GM23248 (cell line): ENCODE measurements at regions not wholly inside any gene's neighbourhood (a gene's known extent, or its start where the extent isn't known, plus 50 kb on each side); places are given as distances from the start of the nearest gene placed in this dataset.

Experiments
- EZH2 ChIP-seq: fragments of 200-600 bp; sonication (generic); IDR thresholded peaks from 2 replicates; pipeline ENCODE4 v1.6.1; 2018; ENCODE audit warnings: antibody characterized with exemption, mild to moderate bottlenecking; ENCODE audit not compliant: insufficient read depth, poor library complexity, severe bottlenecking
- EZH2phosphoT487 ChIP-seq: fragments of 200-600 bp; sonication (generic); IDR thresholded peaks from 2 replicates; pipeline ENCODE4 v1.6.1; 2018; ENCODE audit warnings: antibody characterized with exemption, moderate library complexity, mild to moderate bottlenecking, low read depth; ENCODE audit not compliant: insufficient read depth

DNA sequence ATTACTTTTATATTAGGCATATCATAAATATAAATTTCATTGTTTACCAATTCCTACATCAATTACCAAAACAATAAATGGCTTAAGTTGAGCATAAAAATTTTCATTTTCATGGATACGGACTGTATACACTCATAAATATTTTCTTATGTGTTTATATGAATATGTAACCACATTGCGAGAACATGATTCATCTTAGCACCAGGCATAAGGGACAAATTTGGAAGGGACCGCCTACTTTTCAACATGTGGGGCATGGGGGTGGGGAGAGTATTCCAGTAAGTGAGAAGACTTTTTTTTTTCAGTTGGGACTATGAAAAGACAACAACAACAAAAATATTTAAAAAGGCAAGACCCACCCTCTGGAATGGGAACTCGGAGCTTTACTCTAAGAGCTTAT is 296.1 kb downstream of the RAB38 start:
- no peak for TF ChIP-seq EZH2
- TF ChIP-seq EZH2phosphoT487: no peak
